Endodermal cell (in vitro differentiated cells): ENCODE measurements at regions not wholly inside any gene's neighbourhood (a gene's known extent, or its start where the extent isn't known, plus 50 kb on each side); places are given as distances from the start of the nearest gene placed in this dataset.

Experiments used
- DNase-seq: peaks from one replicate; pipeline ENCODE4 v3.0.0-alpha.2; 2017
- H3K27ac ChIP-seq: 2 replicates; pipeline ENCODE4 v1.5.1; 2013; ENCODE audit warnings: mild to moderate bottlenecking, low read depth, low read length, moderate library complexity
- H3K27me3 ChIP-seq: 2 replicates; pipeline ENCODE4 v1.6.1; 2013; ENCODE audit warnings: mild to moderate bottlenecking, low read length, moderate library complexity; ENCODE audit not compliant: insufficient read depth, control insufficient read depth, poor library complexity, severe bottlenecking
- H3K36me3 ChIP-seq: 2 replicates; pipeline ENCODE4 v1.7.0; 2013; ENCODE audit warnings: mild to moderate bottlenecking, low read length, moderate library complexity; ENCODE audit not compliant: control insufficient read depth, insufficient read depth
- H3K4me1 ChIP-seq: one replicate; pipeline ENCODE4 v1.7.0; 2013; ENCODE audit warnings: low read length; ENCODE audit not compliant: control insufficient read depth, insufficient read depth
- H3K4me3 ChIP-seq: 2 replicates; pipeline ENCODE4 v1.5.1; 2013; ENCODE audit warnings: mild to moderate bottlenecking, low read length, moderate library complexity
- H3K9ac ChIP-seq: 2 replicates; pipeline ENCODE4 v1.6.1; 2013; ENCODE audit warnings: mild to moderate bottlenecking, low read length, moderate library complexity; ENCODE audit not compliant: poor library complexity, severe bottlenecking; ENCODE audit errors: extremely low read depth
- H3K9me3 ChIP-seq: 2 replicates; pipeline ENCODE4 v1.6.1; 2013; ENCODE audit warnings: mild to moderate bottlenecking, low read length, moderate library complexity; ENCODE audit not compliant: control insufficient read depth
- H3K27ac Mint-ChIP-seq: 2 replicates; pipeline ENCODE4 v1.8.0; 2020; ENCODE audit warnings: mixed read lengths
- H3K27me3 Mint-ChIP-seq: 2 replicates; pipeline ENCODE4 v1.8.0; 2021; ENCODE audit warnings: mild to moderate bottlenecking, mixed read lengths; ENCODE audit not compliant: insufficient read depth
- H3K36me3 Mint-ChIP-seq: 2 replicates; pipeline ENCODE4 v1.8.0; 2020; ENCODE audit warnings: low read depth, mixed read lengths
- H3K4me1 Mint-ChIP-seq: 2 replicates; pipeline ENCODE4 v1.8.0; 2020; ENCODE audit warnings: mixed read lengths
- H3K4me3 Mint-ChIP-seq: 2 replicates; pipeline ENCODE4 v1.8.0; 2020; ENCODE audit warnings: mild to moderate bottlenecking, moderate library complexity, mixed read lengths
- H3K9me3 Mint-ChIP-seq: 2 replicates; pipeline ENCODE4 v1.8.0; 2020; ENCODE audit warnings: mild to moderate bottlenecking, mixed read lengths
- WGBS, 2 experiments: methylation state at CpG; one replicate each; pipeline versions ENCODE4 v1.1.5 to v1.1.7; 2013; ENCODE audit warnings: missing lambda C conversion rate in 2 of 2, mixed read lengths in 1 of 2; ENCODE audit not compliant: insufficient coverage in 1 of 2, insufficient read length in 1 of 2; 5-methylcytosine and 5-hydroxymethylcytosine counted together
- TF ChIP-seq, protein P1 (sequence below): fragments of 200-600 bp; sonication (generic); conservative IDR thresholded peaks from 2 replicates; pipeline ENCODE4 v1.5.0; 2021; ENCODE audit warnings: antibody characterized with exemption, mild to moderate bottlenecking

DNA sequence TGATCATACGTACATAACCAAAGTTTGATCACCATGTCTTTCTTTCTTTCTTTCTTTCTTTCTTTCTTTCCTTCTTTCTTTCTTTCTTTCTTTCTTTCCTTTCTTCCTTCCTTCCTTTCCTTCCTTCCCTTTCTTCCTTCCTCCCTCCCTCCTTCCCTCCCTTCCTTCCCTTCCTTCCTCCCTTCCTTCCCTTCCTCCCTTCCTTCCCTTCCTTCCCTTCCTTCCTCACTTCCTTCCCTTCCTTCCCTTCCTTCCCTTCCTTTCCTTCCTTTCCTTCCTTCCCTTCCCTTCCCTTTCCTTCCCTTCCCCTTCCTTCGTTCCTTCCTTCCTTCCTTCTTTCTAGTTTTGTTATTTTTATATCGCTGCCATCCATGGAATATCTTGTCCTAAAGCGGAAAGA, 406.7 kb upstream of the DDX18 start:
- Histone ChIP-seq H3K36me3 (no peaks in the 10 kb centered on the region), H3K9me3 (no peaks in the 10 kb centered on the region), H3K27ac (no peak overlapping the region), H3K4me1 (no peaks in the 10 kb centered on the region), H3K9ac (no peak overlapping the region), H3K4me3 (no peak overlapping the region), H3K27me3 (no peaks in the 10 kb centered on the region)
- H3K27me3 Mint-ChIP-seq = no peaks in the 10 kb centered on the region
- TF ChIP-seq, protein P1, sequence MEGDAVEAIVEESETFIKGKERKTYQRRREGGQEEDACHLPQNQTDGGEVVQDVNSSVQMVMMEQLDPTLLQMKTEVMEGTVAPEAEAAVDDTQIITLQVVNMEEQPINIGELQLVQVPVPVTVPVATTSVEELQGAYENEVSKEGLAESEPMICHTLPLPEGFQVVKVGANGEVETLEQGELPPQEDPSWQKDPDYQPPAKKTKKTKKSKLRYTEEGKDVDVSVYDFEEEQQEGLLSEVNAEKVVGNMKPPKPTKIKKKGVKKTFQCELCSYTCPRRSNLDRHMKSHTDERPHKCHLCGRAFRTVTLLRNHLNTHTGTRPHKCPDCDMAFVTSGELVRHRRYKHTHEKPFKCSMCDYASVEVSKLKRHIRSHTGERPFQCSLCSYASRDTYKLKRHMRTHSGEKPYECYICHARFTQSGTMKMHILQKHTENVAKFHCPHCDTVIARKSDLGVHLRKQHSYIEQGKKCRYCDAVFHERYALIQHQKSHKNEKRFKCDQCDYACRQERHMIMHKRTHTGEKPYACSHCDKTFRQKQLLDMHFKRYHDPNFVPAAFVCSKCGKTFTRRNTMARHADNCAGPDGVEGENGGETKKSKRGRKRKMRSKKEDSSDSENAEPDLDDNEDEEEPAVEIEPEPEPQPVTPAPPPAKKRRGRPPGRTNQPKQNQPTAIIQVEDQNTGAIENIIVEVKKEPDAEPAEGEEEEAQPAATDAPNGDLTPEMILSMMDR = no peak
- no peaks in the 10 kb centered on the region for H3K4me1 Mint-ChIP-seq
- H3K9me3 Mint-ChIP-seq = no peaks in the 10 kb centered on the region
- WGBS, 2 experiments = 80 to 82% methylated on average over 1 to 4 of the region's 4 CpGs
- no peaks in the 10 kb centered on the region for H3K36me3 Mint-ChIP-seq
- DNase-seq = no peak
- H3K27ac Mint-ChIP-seq = no peak overlapping the region
- H3K4me3 Mint-ChIP-seq = no peak overlapping the region

DNA sequence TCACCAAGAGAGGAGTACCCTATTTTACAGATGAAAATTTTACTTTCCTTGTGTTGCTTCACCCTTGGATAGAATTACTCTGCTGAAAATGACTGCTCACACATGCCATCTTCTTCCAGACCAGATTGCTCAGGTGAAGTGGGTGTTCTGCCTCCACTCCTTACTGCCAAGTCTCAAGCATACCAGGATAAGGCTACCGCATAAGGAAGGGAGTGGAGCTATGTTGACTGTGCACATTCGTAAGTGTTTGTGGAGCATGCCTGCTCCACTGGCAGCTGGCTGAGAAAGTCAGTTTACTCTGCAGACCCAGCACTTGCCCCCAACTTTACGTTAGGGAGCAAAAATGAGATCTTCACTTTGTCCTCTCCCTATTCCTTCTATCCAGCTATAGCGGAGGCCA, 405.0 kb upstream of the DDX18 start:
- DNase-seq = no peak
- no peaks in the 10 kb centered on the region for H3K27me3 Mint-ChIP-seq
- Histone ChIP-seq H3K27me3 (no peaks in the 10 kb centered on the region), H3K4me3 (no peak overlapping the region), H3K4me1 (no peaks in the 10 kb centered on the region), H3K9me3 (no peaks in the 10 kb centered on the region), H3K9ac (no peak overlapping the region), H3K27ac (no peak overlapping the region), H3K36me3 (no peaks in the 10 kb centered on the region)
- no peaks in the 10 kb centered on the region for H3K9me3 Mint-ChIP-seq
- TF ChIP-seq, protein P1 = no peak
- no peaks in the 10 kb centered on the region for H3K4me1 Mint-ChIP-seq
- H3K36me3 Mint-ChIP-seq = no peaks in the 10 kb centered on the region
- 92 to 94% methylated on average over 3 to 4 of the region's 4 CpGs for WGBS, 2 experiments
- H3K4me3 Mint-ChIP-seq = no peak overlapping the region
- no peak overlapping the region for H3K27ac Mint-ChIP-seq

DNA sequence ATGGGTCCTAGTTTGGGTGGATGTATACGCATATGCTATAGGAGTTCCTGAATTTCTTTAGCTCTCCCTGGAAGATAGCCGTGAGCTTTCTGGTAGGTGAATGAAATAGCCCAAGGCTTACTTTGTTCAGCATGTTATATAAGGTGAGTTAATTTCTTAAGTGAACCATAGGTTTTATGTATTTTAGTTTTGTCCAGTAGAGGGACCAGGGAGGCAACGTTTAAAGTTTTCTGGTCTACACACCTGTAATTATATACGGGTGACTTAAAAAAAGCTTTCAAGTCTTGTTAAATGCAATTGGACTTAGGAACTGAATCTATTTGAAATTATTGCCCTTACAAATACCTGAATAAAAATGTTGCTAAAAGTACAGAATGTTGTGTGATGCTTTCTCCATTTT, 402.5 kb upstream of the DDX18 start:
- H3K4me3 ChIP-seq = no peak overlapping the region
- Mint-ChIP-seq H3K4me3 (no peak overlapping the region), H3K36me3 (peaks cover 3% of the 10 kb centered on the region), H3K4me1 (no peaks in the 10 kb centered on the region), H3K27me3 (no peaks in the 10 kb centered on the region), H3K9me3 (no peaks in the 10 kb centered on the region), H3K27ac (no peak overlapping the region)
- H3K9me3 ChIP-seq = no peaks in the 10 kb centered on the region
- 84 to 100% methylated on average over 2 to 4 of the region's 4 CpGs for WGBS, 2 experiments
- no peak for DNase-seq
- H3K27me3 ChIP-seq = no peaks in the 10 kb centered on the region
- H3K36me3 ChIP-seq = no peaks in the 10 kb centered on the region
- H3K9ac ChIP-seq = no peak overlapping the region
- no peaks in the 10 kb centered on the region for H3K4me1 ChIP-seq
- TF ChIP-seq, protein P1 = peak; percentile 49
- no peak overlapping the region for H3K27ac ChIP-seq
